ENCODE measurements at regions not wholly inside any gene's neighbourhood (a gene's known extent, or its start where the extent isn't known, plus 50 kb on each side); places are given as distances from the start of the nearest gene placed in this dataset.

- TF ChIP-seq GATA2 (IDR thresholded peaks at IDR 0.05; ENCODE audit: low read depth, low read length) (no peak), GATA3 (IDR thresholded peaks at IDR 0.05; ENCODE audit: low read depth, low read length) (no peak)
These were observed 335.3 kb upstream of the ADAMTS16 start for GRCh38 chr5:4804691-4805360.
